HEK293 (cell line): ENCODE measurements at regions not wholly inside any gene's neighbourhood (a gene's known extent, or its start where the extent isn't known, plus 50 kb on each side); places are given as distances from the start of the nearest gene placed in this dataset.
A peak's percentile ranks its signal among the peaks of the same experiment; 100 is the strongest.

Source experiments
- KLF10 ChIP-seq: fragments of 450-650 bp; IDR thresholded peaks from 2 replicates; pipeline ENCODE4 v1.5.1; 2018; ENCODE audit warnings: missing biosample characterization, mild to moderate bottlenecking, missing genetic modification characterization
- KLF7 ChIP-seq: fragments of 450-650 bp; formaldehyde crosslinking; IDR thresholded peaks from 2 replicates; pipeline ENCODE4 v1.5.1; 2016; ENCODE audit warnings: missing biosample characterization, missing genetic modification characterization, borderline replicate concordance
- TF ChIP-seq, protein P1 (sequence below): fragments of 450-650 bp; formaldehyde crosslinking; IDR thresholded peaks from 2 replicates; pipeline ENCODE4 v1.5.1; 2017; ENCODE audit warnings: missing biosample characterization, missing genetic modification characterization
- TF ChIP-seq, protein P2 (sequence below): fragments of 450-650 bp; formaldehyde crosslinking; IDR thresholded peaks from 2 replicates; pipeline ENCODE4 v1.5.1; 2016; ENCODE audit warnings: missing biosample characterization, missing genetic modification characterization

DNA sequence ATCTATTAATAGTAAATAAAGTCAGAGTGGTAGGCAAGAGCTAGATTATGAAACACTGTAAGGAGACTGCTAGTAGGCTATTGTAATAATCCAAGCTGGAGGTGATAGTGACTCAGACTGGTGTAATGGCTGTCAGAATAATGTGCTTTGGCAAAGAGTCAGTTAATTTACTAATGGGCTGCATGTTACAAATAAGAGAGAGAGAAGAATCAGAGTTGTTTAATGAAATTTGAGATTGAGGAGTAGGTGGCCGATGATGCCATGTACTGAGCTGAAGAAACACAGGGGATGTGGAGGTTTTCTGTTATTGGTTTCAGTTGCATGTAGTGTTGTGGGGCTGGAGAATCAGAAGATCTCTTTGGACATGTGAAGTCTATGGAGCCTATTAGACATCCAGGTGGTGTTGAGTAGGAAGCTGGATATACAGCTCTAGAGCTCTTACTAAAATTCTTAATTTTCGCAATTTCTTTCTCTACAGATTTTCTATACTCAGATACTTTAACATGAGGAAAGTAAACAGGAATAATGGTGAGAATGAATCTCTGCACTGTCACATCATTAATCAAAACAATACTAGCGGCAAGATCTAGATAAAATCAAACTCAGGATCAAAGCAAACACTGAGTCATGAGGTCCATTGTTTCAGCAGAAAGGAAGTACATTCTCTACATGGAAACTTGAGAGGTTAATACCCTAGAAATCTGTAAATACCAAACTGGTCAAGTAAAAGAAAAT lies 167.7 kb downstream of the SIM1 start:
- TF ChIP-seq KLF7 (tag by site-specific recombination) (no peak), KLF10 (tag by site-specific recombination) (no peak)
- TF ChIP-seq, protein P1, sequence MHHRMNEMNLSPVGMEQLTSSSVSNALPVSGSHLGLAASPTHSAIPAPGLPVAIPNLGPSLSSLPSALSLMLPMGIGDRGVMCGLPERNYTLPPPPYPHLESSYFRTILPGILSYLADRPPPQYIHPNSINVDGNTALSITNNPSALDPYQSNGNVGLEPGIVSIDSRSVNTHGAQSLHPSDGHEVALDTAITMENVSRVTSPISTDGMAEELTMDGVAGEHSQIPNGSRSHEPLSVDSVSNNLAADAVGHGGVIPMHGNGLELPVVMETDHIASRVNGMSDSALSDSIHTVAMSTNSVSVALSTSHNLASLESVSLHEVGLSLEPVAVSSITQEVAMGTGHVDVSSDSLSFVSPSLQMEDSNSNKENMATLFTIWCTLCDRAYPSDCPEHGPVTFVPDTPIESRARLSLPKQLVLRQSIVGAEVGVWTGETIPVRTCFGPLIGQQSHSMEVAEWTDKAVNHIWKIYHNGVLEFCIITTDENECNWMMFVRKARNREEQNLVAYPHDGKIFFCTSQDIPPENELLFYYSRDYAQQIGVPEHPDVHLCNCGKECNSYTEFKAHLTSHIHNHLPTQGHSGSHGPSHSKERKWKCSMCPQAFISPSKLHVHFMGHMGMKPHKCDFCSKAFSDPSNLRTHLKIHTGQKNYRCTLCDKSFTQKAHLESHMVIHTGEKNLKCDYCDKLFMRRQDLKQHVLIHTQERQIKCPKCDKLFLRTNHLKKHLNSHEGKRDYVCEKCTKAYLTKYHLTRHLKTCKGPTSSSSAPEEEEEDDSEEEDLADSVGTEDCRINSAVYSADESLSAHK (tag by site-specific recombination), result 0 out of 2 replicates have a peak, but pooled peaks have one; percentile 34
- TF ChIP-seq, protein P2, sequence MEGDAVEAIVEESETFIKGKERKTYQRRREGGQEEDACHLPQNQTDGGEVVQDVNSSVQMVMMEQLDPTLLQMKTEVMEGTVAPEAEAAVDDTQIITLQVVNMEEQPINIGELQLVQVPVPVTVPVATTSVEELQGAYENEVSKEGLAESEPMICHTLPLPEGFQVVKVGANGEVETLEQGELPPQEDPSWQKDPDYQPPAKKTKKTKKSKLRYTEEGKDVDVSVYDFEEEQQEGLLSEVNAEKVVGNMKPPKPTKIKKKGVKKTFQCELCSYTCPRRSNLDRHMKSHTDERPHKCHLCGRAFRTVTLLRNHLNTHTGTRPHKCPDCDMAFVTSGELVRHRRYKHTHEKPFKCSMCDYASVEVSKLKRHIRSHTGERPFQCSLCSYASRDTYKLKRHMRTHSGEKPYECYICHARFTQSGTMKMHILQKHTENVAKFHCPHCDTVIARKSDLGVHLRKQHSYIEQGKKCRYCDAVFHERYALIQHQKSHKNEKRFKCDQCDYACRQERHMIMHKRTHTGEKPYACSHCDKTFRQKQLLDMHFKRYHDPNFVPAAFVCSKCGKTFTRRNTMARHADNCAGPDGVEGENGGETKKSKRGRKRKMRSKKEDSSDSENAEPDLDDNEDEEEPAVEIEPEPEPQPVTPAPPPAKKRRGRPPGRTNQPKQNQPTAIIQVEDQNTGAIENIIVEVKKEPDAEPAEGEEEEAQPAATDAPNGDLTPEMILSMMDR (tag by site-specific recombination), result no peak
